T-helper 2 cell treated with Interferon-gamma antibody and Interleukin-4, amounts not matched to agents 100 ng/mL and 5 ng/mL, for 36 hours (primary cell): ENCODE measurements at regions not wholly inside any gene's neighbourhood (a gene's known extent, or its start where the extent isn't known, plus 50 kb on each side); places are given as distances from the start of the nearest gene placed in this dataset.
"Not testable (repeated sequence)": the region's sequence is repeated elsewhere in the genome, so short reads cannot be mapped to it uniquely, and the experiment has no call there.

Experiments
- intact Hi-C: fragments of 100-400 bp; cut with micrococcal nuclease; formaldehyde crosslinking; loops from one replicate; pipeline ENCODE4 v1.15.1; 2023

GRCh38 chr18:56489893-56490292 lies 148.5 kb downstream of the TXNL1 start:
- intact Hi-C loops = no loop called here

GRCh38 chr18:56488739-56489138 lies 149.7 kb downstream of the TXNL1 start:
- intact Hi-C loops = no loop called here

DNA sequence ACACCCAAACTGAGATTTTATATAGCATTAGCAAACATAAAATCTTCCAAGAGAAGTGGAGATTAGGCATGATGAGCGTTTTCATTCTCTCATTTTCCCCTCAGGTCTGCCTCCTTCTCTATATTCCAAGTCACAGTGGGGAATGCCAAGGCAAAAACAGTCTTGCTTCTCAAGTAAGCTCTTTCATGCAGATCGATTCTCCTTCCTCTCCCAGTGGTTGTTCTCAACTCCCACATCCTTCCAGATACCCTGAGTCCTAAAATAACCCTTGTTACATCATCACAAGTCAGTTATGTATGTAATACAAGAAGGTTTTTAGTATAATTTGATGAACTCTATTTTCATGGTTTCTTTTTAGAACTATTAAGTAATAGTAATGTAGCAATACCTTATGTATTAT lies 150.6 kb downstream of the TXNL1 start:
- intact Hi-C loops = no loop called here

- intact Hi-C loops = no loop called here
Observed at GRCh38 chr18:56483386-56483785, 155.0 kb downstream of the TXNL1 start.

- intact Hi-C loops = not testable (repeated sequence)
Observed at GRCh38 chr18:56482813-56483212, 155.6 kb downstream of the TXNL1 start.

DNA sequence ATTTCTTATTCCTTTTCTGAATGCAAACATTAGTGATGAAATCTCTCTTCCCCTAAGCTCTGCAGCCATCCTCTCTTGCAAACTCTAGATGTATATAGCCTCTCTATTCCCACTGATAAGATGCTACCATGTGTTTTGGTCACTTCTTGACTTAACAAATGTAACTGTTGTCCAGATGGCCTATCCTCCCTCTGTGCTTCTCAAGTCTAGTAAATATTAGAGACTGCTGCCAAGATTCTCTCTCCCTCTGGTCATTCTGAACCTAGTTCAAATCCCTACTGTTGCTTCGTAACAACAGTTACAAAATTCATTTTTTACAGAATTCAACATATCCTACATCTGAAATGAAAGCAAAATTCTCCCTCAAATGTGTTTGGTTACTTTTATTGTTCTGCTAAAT lies 156.6 kb downstream of the TXNL1 start:
- intact Hi-C loops = no loop called here

DNA sequence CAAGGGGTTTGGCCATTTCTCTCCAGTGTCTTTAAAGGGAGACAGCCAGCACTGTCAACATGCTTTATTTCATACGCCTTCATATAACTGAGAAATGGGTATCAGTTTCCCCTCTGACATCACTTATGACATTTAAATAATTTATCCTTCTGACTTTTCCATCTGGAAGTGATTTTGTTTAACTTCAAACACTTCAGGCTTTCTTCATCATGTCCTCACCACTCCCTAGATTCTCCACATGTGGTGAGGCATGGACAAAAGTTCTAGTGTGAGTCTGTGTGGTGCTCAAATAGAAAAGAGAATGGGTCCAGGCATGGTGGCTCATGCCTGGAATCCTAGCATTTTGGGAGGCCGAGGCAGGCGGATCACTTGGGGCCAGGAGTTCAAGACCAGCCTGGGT lies 158.6 kb downstream of the TXNL1 start:
- intact Hi-C loops = no loop called here

- intact Hi-C loops = no loop called here
Observed at GRCh38 chr18:56475250-56475649, 163.1 kb downstream of the TXNL1 start.

DNA sequence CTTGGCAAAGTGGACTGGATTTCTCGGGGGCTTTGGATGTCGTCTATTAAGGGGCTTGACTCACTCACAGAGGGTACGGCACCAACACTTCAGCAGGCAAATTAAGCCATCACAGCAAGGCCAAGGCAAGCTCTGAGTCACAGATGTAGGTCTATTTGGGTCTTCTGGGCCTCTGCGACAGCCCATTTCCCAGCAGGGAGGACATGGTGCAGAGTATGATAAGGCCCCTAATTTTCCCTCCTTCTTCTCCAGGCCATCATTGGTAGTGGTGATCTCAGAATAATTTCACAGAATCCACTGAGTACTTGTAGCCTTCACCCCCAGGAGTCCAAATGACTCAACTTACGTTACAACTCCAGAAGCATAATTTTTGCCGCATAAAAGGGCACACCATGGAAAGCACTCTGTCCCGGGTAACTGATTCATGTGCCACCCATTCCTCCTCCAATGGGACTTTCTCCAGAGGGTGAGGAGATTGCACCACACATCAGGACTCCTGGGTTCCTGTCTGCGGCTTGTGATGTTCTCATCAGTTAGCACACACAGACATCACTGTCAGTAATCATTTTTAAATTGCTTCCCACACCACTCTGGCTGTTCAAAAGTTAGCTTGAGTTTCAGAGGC lies 164.9 kb downstream of the TXNL1 start:
- intact Hi-C loops = no loop called here

DNA sequence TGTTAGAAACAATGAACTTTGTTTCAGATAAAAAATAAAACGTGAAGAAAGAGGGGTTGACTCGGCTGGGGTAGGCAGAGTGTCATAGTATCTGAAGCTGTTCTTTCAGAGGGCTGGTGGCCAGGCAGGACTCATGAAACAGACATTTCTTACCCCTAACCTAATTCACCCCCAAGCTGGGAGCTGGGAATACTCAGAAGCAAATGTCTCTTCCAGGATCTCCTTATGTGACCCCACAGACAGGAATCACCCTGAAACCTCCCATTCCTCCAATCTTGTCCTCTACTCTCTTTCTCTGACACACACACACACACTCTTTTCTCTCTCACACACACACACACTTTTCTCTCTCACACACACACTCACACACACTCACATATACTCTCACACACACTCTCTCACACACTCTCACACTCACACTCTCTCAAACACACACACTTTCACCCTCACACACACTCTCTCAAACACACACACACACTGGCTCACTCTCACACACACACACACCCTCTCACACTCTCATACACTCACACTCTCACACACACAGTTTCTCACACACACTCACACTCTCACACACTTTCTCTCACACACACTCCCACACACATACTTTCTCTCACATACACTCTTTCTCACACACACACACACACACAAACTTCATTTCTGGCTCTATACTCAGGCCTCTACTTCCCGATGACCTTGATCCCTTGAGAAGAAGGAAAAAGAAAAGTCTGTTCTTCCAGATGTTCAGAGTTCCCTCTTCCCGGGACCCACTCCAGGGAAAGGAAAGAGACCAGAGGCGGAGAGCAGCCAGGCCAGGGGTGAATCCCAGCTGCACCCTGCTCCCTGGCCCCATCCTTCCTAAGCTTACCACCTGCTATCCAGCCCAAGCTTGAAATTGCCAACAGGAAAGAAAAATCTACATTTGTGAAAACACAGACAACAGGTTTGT lies 167.7 kb downstream of the TXNL1 start:
- intact Hi-C loops = no loop called here

- intact Hi-C loops = no loop called here
Observed at GRCh38 chr18:56469582-56469981, 168.8 kb downstream of the TXNL1 start.

DNA sequence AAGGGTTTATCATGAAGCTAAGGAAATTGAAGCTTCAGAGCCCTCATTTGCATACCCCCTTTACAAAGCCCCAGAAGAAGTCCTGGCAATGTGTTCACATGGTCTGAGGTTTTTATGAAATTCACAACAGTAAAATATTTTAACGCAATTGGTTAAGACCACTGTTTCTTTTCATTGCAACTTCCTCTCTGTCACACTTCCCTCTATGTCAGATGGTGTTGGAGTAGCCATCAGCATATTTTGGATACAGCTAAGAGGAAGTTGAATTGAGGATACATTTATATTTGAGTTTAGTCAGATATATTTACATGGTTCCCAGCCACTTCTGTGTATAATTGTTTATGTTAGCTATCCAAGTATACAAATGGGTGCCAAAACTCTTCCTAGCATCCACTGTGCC lies 170.0 kb downstream of the TXNL1 start:
- intact Hi-C loops = no loop called here

DNA sequence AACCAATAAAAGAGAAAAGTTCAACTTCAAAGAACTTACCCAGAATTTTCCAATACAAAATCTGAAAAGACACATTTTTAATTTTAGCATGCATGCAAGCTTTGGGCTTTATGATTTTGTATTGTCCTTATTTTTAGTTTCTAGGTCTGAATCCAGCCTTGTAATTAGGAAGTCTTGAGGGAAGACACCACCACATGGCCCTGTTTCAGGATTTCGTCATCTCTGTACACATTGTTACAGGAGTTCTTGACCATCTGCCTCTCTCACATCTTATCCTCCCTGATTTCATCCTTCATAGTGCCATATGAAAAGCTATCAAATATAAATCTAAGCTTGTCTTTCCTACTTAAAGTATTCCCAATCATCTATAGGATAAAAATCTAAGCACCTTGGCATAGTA lies 176.1 kb downstream of the TXNL1 start:
- intact Hi-C loops = no loop called here

- intact Hi-C loops = no loop called here
Observed at GRCh38 chr18:56461151-56461550, 177.2 kb downstream of the TXNL1 start.

DNA sequence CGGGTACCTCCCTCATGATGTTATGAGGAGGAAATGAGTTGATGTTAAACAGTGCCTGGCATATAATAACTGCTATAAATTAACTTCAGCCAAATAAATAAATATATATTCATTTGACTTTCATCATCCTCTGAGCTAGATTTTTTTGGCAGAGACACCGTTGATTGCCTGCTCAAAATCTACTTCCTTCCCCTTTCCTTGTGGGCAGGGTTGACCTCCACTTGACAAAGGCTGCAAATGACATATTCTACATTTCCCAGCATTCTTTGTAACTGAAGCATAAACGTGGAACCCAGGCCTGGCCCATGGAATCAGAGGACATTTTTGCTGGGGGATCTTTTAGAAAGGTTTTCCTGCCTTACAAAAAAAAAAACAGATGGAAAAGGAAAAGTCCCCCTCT lies 177.8 kb downstream of the TXNL1 start:
- intact Hi-C loops = no loop called here

DNA sequence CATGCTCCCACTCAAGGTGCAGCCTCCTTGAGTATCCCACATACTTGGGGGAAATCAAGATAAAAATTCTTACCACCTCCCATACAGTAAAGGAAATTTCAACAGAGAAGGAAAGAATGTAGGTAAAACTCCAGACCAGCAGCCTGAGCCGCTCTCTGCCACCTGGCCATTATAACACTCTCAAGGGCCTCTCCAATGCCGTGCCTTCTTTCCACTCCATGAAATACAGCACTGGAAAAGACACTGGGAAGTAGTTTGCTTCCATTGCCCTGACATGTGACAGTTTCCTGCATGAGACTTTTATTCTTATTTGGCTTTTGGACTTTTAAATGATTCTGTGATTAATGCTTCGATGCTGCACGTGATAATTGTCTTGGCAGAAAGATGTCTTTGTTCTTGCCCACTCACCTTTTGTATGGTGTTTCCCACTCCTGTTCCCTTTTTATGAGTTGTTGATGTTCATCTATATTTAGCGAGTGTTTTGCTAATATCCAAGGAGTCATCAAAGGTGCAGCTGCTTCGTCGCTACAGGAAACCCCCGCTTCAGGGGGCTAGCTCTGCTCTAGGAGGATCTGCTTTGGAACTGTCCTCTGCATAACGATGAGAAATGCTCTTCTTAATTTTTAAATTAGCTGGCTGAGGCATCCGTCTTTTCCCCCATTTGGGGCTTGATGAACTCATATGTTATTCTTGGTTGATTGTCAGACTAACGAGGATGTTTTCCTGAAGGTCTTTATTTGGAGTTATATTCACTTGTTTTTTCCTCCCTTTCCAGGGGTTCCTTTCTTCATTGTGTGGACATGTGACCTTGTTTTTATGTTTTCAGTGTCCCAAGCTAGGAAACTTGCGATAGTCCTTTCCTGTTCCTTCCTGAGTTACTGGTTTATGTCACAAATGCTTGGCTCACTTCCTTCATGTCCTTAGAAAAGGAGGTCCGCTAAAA lies 179.4 kb downstream of the TXNL1 start:
- intact Hi-C loops = no loop called here

- intact Hi-C loops = no loop called here
Observed at GRCh38 chr18:56455874-56456273, 182.5 kb downstream of the TXNL1 start.

- intact Hi-C loops = no loop called here
Observed at GRCh38 chr18:56455141-56455540, 183.3 kb downstream of the TXNL1 start.

DNA sequence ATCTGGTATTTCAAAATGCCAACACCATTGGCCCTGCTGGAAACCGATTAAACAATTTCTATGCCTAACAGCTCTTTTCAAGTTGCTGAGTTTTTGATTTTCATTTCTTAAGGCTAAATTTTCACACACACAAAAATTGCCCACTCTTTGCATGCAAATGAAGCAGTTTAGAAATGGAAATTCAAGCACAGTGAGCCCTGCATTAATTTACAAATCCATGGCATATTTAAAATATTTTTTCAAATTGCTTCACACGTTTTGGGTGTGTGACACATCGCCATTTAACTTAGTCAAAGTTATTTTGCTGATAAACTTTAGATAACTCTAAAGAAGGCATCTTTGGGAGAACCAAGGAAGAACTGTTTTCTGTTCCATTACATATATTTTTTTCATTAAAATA lies 184.8 kb downstream of the TXNL1 start:
- intact Hi-C loops = no loop called here

GRCh38 chr18:56451188-56451587 lies 187.2 kb downstream of the TXNL1 start:
- intact Hi-C loops = no loop called here

GRCh38 chr18:56448751-56449150 lies 189.6 kb downstream of the TXNL1 start:
- intact Hi-C loops = no loop called here

DNA sequence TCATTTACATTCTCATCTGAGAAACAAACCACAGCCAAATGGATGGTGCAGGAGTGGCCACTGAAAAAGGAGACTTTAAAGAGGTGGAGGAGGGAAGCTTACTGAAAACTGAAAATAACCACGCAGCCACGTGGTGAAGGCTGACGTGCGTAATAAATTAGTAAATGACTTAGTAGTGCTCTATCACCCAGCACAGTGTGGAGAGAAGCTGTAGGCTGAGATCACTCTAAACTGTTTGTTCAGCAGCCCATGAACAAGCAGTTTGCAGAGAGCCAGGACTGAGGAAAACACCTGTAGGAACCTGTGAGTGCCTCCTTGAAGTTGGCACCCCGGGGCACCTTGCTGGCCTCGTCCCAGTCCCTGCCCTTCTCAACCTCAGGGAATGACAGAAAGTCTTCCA lies 193.0 kb downstream of the TXNL1 start:
- intact Hi-C loops = no loop called here
